HepG2 (cell line): ENCODE measurements at regions not wholly inside any gene's neighbourhood (a gene's known extent, or its start where the extent isn't known, plus 50 kb on each side); places are given as distances from the start of the nearest gene placed in this dataset.

Experiments
- ATAC-seq: fragments of 200-7000 bp; cut with Tn5 transposase; 3 replicates; pipeline ENCODE4 v1.9.1; 2020; ENCODE audit warnings: mild to moderate bottlenecking, moderate library complexity
- BruUV-seq: library from RNA; stranded (reverse); fragments of 400-500 nt; replicated peaks from 2 replicates; lab custom pipeline; 2021; lab: Mats Ljungman, UMichigan
- CTCF ChIA-PET: fragments of 300-600 bp; formaldehyde crosslinking; extraction: SDS; loops from one replicate; lab custom pipeline; 2021; ENCODE audit warnings: low total read pairs, inconsistent platforms, low intra/inter-chr PET ratio; lab: Yijun Ruan, JAX
- POLR2A ChIA-PET: fragments of 350-600 bp; sonication (Branson Sonifier 250); formaldehyde crosslinking; loops from one replicate; lab custom pipeline; 2020; ENCODE audit warnings: antibody characterized with exemption, inconsistent platforms; lab: Yijun Ruan, JAX
- DNase-seq: peaks from one replicate; pipeline ENCODE4 v3.0.0-alpha.2; 2015; ENCODE audit warnings: low spot score
- FAIRE-seq: peaks from 3 replicates; lab custom pipeline; 2011; peaks lifted over from hg19 to GRCh38; lab: Jason Lieb, UNC
- H2AFZ ChIP-seq: one replicate; pipeline ENCODE4 v1.6.1; 2011; ENCODE audit warnings: low read length, inconsistent platforms
- H3K27ac ChIP-seq: fragments of 300-600 bp; 3 replicates; pipeline ENCODE4 v1.8.0; 2011; ENCODE audit warnings: mixed run types, mild to moderate bottlenecking, mixed read lengths, low read length, inconsistent platforms; ENCODE audit not compliant: insufficient read depth; ENCODE audit errors: extremely low read length
- H3K27me3 ChIP-seq, 2 experiments: fragments of 200-600 bp in 1 of 2; 2 replicates in 1 of 2; 3 replicates in 1 of 2; pipeline versions ENCODE4 v1.6.0 to v1.8.0; 2011; ENCODE audit warnings: low read length in 2 of 2, mild to moderate bottlenecking in 2 of 2, moderate library complexity in 2 of 2, inconsistent platforms in 1 of 2; ENCODE audit not compliant: insufficient read depth in 2 of 2, control insufficient read depth in 1 of 2
- H3K36me3 ChIP-seq, 2 experiments: fragments of 200-600 bp in 1 of 2; replicated peaks in 1 of 2; 2 replicates in 1 of 2; 3 replicates in 1 of 2; pipeline versions ENCODE4 v1.5.1 to v1.8.0; 2011; ENCODE audit warnings: low read length in 2 of 2, inconsistent platforms in 1 of 2; ENCODE audit not compliant: insufficient read depth in 2 of 2, control insufficient read depth in 1 of 2
- H3K4me1 ChIP-seq: 2 replicates; pipeline ENCODE4 v1.5.1; 2012; ENCODE audit warnings: low read length, inconsistent platforms; ENCODE audit not compliant: insufficient read depth
- H3K4me2 ChIP-seq: 2 replicates; pipeline ENCODE4 v1.6.0; 2011; ENCODE audit warnings: low read depth, low read length, inconsistent platforms
- H3K4me3 ChIP-seq, 3 experiments: fragments of 200-600 bp in 1 of 3; sonication (generic), shearing (Covaris generic) in 1 of 3; replicated peaks in 1 of 3; 2 replicates each; pipeline ENCODE4 v1.5.1; 2011 to 2016; ENCODE audit warnings: low read length in 3 of 3, inconsistent platforms in 2 of 3, low read depth in 2 of 3, mild to moderate bottlenecking in 2 of 3, control low read depth in 1 of 3, mixed read lengths in 1 of 3; ENCODE audit not compliant: insufficient read depth in 1 of 3
- H3K79me2 ChIP-seq: one replicate; pipeline ENCODE4 v1.6.1; 2011; ENCODE audit warnings: low read length, inconsistent platforms; ENCODE audit not compliant: insufficient read depth
- H3K9ac ChIP-seq: 2 replicates; pipeline ENCODE4 v1.6.0; 2011; ENCODE audit warnings: mild to moderate bottlenecking, low read depth, low read length, inconsistent platforms; ENCODE audit not compliant: insufficient read depth
- H3K9me3 ChIP-seq: 2 replicates; pipeline ENCODE4 v1.5.1; 2012; ENCODE audit warnings: mild to moderate bottlenecking, low read length
- H4K20me1 ChIP-seq: 2 replicates; pipeline ENCODE4 v1.6.0; 2011; ENCODE audit warnings: inconsistent platforms, mild to moderate bottlenecking, low read length, moderate library complexity; ENCODE audit not compliant: insufficient read depth
- CBFB ChIP-seq: sonication (generic); formaldehyde crosslinking; IDR thresholded peaks from 2 replicates; pipeline ENCODE4 v1.4.0; 2020; ENCODE audit warnings: missing genetic modification reagents
- FUBP1 ChIP-seq: sonication (generic); formaldehyde crosslinking; IDR thresholded peaks from 2 replicates; pipeline ENCODE4 v1.5.1; 2020; ENCODE audit warnings: missing genetic modification reagents, mild to moderate bottlenecking, borderline replicate concordance
- HIC2 ChIP-seq: sonication (generic); formaldehyde crosslinking; IDR thresholded peaks from 2 replicates; pipeline ENCODE4 v1.9.0; 2022; ENCODE audit warnings: low read depth, missing genetic modification reagents
- HNRNPH1 ChIP-seq: fragments of 200-400 bp; formaldehyde crosslinking; optimal IDR thresholded peaks from 2 replicates; pipeline ENCODE3; 2017; ENCODE audit warnings: mild to moderate bottlenecking, low read depth, low read length
- HNRNPK ChIP-seq: fragments of 200-400 bp; formaldehyde crosslinking; IDR thresholded peaks from 2 replicates; pipeline ENCODE4 v1.6.1; 2018; ENCODE audit warnings: low read length, low read depth, moderate library complexity, mild to moderate bottlenecking; ENCODE audit not compliant: poor library complexity, severe bottlenecking
- RORA ChIP-seq: sonication (generic); formaldehyde crosslinking; IDR thresholded peaks from 2 replicates; pipeline ENCODE4 v1.5.0; 2020; ENCODE audit warnings: mild to moderate bottlenecking, missing genetic modification reagents, moderate library complexity
- SPEN ChIP-seq: sonication (generic); formaldehyde crosslinking; IDR thresholded peaks from 2 replicates; pipeline ENCODE4 v1.5.1; 2020; ENCODE audit warnings: low read depth, mild to moderate bottlenecking, missing genetic modification reagents
- ZBTB21 ChIP-seq: sonication (generic); formaldehyde crosslinking; IDR thresholded peaks from 2 replicates; pipeline ENCODE4 v1.4.0; 2020; ENCODE audit warnings: missing genetic modification reagents
- ZNF234 ChIP-seq: sonication (generic); formaldehyde crosslinking; conservative IDR thresholded peaks from 2 replicates; pipeline ENCODE4 v1.5.1; 2020; ENCODE audit warnings: mild to moderate bottlenecking, missing genetic modification reagents
- ZNF724P ChIP-seq: sonication (generic); formaldehyde crosslinking; IDR thresholded peaks from 2 replicates; pipeline ENCODE4 v1.8.0; 2022; ENCODE audit warnings: missing genetic modification reagents, borderline replicate concordance
- ZNF883 ChIP-seq: sonication (generic); formaldehyde crosslinking; IDR thresholded peaks from 2 replicates; pipeline ENCODE4 v1.5.1; 2020; ENCODE audit warnings: mild to moderate bottlenecking, missing genetic modification reagents; ENCODE audit errors: not compliant biosample characterization
- ZSCAN5A ChIP-seq: sonication (generic); formaldehyde crosslinking; IDR thresholded peaks from 2 replicates; pipeline ENCODE4 v1.8.0; 2022; ENCODE audit warnings: mild to moderate bottlenecking, missing genetic modification reagents, borderline replicate concordance
- WGBS: methylation state at CpG from one replicate; pipeline ENCODE4 v1.1.6; 2017; ENCODE audit warnings: low lambda C conversion rate; 5-methylcytosine and 5-hydroxymethylcytosine counted together
- in situ Hi-C: cut with HindIII; loops from 2 replicates; pipeline ENCODE4 v1.10.0; 2017; ENCODE audit warnings: low pct_unique_long_range_greater_than_20kb; ENCODE audit not compliant: extremely low pct_ligation_motif_present
- intact Hi-C: fragments of 100-400 bp; cut with micrococcal nuclease; formaldehyde crosslinking; loops from one replicate; pipeline ENCODE4 v1.10.0; 2022; ENCODE audit not compliant: unreplicated experiment

GRCh38 chr2:151153601-151154000, 108.1 kb downstream of the RBM43 start:
- ChIA-PET CTCF (no interaction called here), POLR2A (no interaction called here)
- H3K4me3 ChIP-seq: no peak overlapping the region
- DNase-seq: no peak
- H2AFZ ChIP-seq: no peak overlapping the region
- ATAC-seq: no peak
- TF ChIP-seq ZNF234 (CRISPR knock-in tag) (no peak), ZNF724P (CRISPR knock-in tag) (no peak), HIC2 (CRISPR knock-in tag) (no peak)
- no peaks in the 10 kb centered on the region; a peak in 1 of 5 replicates for H3K27me3 ChIP-seq
- no TSS peak for BruUV-seq
- FAIRE-seq: no peak
- intact Hi-C loops (no loop called here), in situ Hi-C loops (no loop called here)
- H3K9me3 ChIP-seq: no peaks in the 10 kb centered on the region
- no peaks in the 10 kb centered on the region for H3K4me1 ChIP-seq
- H3K4me2 ChIP-seq: no peak overlapping the region
- no peaks in the 10 kb centered on the region for H3K36me3 ChIP-seq
- no peak overlapping the region for H3K27ac ChIP-seq
- H3K79me2 ChIP-seq: no peaks in the 10 kb centered on the region
- H4K20me1 ChIP-seq: no peaks in the 10 kb centered on the region
- no peak overlapping the region for H3K9ac ChIP-seq

- WGBS: 8% methylated on average over 3 of the region's 3 CpGs
- no peak overlapping the region for H2AFZ ChIP-seq
- in situ Hi-C loops (no loop called here), intact Hi-C loops (no loop called here)
- H3K4me1 ChIP-seq: no peaks in the 10 kb centered on the region
- no TSS peak for BruUV-seq
- no peaks in the 10 kb centered on the region for H3K36me3 ChIP-seq
- H3K9ac ChIP-seq: no peak overlapping the region
- H3K27me3 ChIP-seq: no peaks in the 10 kb centered on the region
- no peaks in the 10 kb centered on the region for H3K9me3 ChIP-seq
- no peak for ATAC-seq
- POLR2A ChIA-PET: no interaction called here
- no peaks in the 10 kb centered on the region for H3K79me2 ChIP-seq
- DNase-seq: no peak
- no peak overlapping the region for H3K4me2 ChIP-seq
- no peak overlapping the region for H3K4me3 ChIP-seq
- no peak for FAIRE-seq
- no peak overlapping the region for H3K27ac ChIP-seq
- CTCF ChIA-PET: no interaction called here
- no peaks in the 10 kb centered on the region for H4K20me1 ChIP-seq
- TF ChIP-seq RORA (no peak), FUBP1 (CRISPR knock-in tag) (no peak), ZBTB21 (CRISPR knock-in tag) (no peak), ZSCAN5A (CRISPR knock-in tag) (no peak), HNRNPH1 (no peak), HNRNPK (no peak), SPEN (CRISPR knock-in tag) (no peak), CBFB (no peak), ZNF883 (CRISPR knock-in tag) (no peak)
Measured at GRCh38 chr2:151150331-151151320, 111.0 kb downstream of the RBM43 start.
